Muscle layer of colon (tissue), 2 donors: ENCODE measurements at regions not wholly inside any gene's neighbourhood (a gene's known extent, or its start where the extent isn't known, plus 50 kb on each side); places are given as distances from the start of the nearest gene placed in this dataset.
"Not testable (repeated sequence)": the region's sequence is repeated elsewhere in the genome, so short reads cannot be mapped to it uniquely, and the experiment has no call there.

Experiments
- H3K27ac ChIP-seq: one replicate; pipeline ENCODE4 v1.7.0; 2013; ENCODE audit warnings: low read depth, mild to moderate bottlenecking, low read length, moderate library complexity
- H3K27me3 ChIP-seq, 2 donors: one replicate each; pipeline ENCODE4 v1.7.0; 2013; ENCODE audit warnings: low read length in 2 of 2, mild to moderate bottlenecking in 2 of 2; ENCODE audit not compliant: insufficient read depth in 2 of 2, control insufficient read depth in 1 of 2
- H3K36me3 ChIP-seq: one replicate; pipeline ENCODE4 v1.7.0; 2013; ENCODE audit warnings: mild to moderate bottlenecking, low read length; ENCODE audit not compliant: insufficient read depth
- H3K4me1 ChIP-seq: one replicate; pipeline ENCODE4 v1.7.0; 2013; ENCODE audit warnings: mild to moderate bottlenecking, low read length; ENCODE audit not compliant: insufficient read depth
- H3K4me3 ChIP-seq, 2 donors: one replicate each; pipeline ENCODE4 v1.7.0; 2013; ENCODE audit warnings: low read length in 2 of 2, low read depth in 1 of 2, mild to moderate bottlenecking in 1 of 2, moderate library complexity in 1 of 2
- H3K9ac ChIP-seq: one replicate; pipeline ENCODE4 v1.7.0; 2013; ENCODE audit warnings: low read length
- H3K9me3 ChIP-seq: one replicate; pipeline ENCODE4 v1.7.0; 2013; ENCODE audit warnings: mild to moderate bottlenecking, low read length
- donor health status: abdominal sarcoma.
- donor health status: Adenocarcinoma of cecum.

- Histone ChIP-seq H3K9ac (no peak overlapping the region), H3K36me3 (no peaks in the 10 kb centered on the region), H3K4me1 (peaks cover 9% of the 10 kb centered on the region), H3K27me3 (no peaks in the 10 kb centered on the region), H3K9me3 (no peaks in the 10 kb centered on the region), H3K27ac (no peak overlapping the region), H3K4me3 (no peak overlapping the region)
Observed at GRCh38 chr11:128148208-128148607, 439.1 kb downstream of the ETS1 start.

GRCh38 chr11:128146926-128147605 lies 440.3 kb downstream of the ETS1 start:
- H3K4me1 ChIP-seq, result peaks cover 9% of the 10 kb centered on the region
- no peak overlapping the region for H3K27ac ChIP-seq
- H3K9ac ChIP-seq, result no peak overlapping the region
- H3K9me3 ChIP-seq, result no peaks in the 10 kb centered on the region
- no peak overlapping the region for H3K4me3 ChIP-seq
- H3K36me3 ChIP-seq, result no peaks in the 10 kb centered on the region
- no peaks in the 10 kb centered on the region for H3K27me3 ChIP-seq

GRCh38 chr11:128140293-128140692 lies 447.1 kb downstream of the ETS1 start:
- not testable (repeated sequence) for H3K27me3 ChIP-seq, H3K4me1 ChIP-seq, H3K9me3 ChIP-seq, H3K4me3 ChIP-seq, H3K9ac ChIP-seq, H3K27ac ChIP-seq, H3K36me3 ChIP-seq

GRCh38 chr11:128135451-128135850 lies 451.9 kb downstream of the ETS1 start:
- Histone ChIP-seq H3K4me1 (no peaks in the 10 kb centered on the region), H3K27me3 (no peaks in the 10 kb centered on the region), H3K36me3 (no peaks in the 10 kb centered on the region), H3K9me3 (no peaks in the 10 kb centered on the region), H3K9ac (no peak overlapping the region), H3K4me3 (no peak overlapping the region), H3K27ac (no peak overlapping the region)

- Histone ChIP-seq H3K4me1 (no peaks in the 10 kb centered on the region), H3K27ac (no peak overlapping the region), H3K27me3 (no peaks in the 10 kb centered on the region), H3K4me3 (no peak overlapping the region), H3K36me3 (no peaks in the 10 kb centered on the region), H3K9me3 (no peaks in the 10 kb centered on the region), H3K9ac (no peak overlapping the region)
Observed at GRCh38 chr11:128133501-128133900, 453.9 kb downstream of the ETS1 start.

- H3K27ac ChIP-seq, result no peak overlapping the region
- no peak overlapping the region for H3K9ac ChIP-seq
- no peaks in the 10 kb centered on the region for H3K36me3 ChIP-seq
- H3K4me1 ChIP-seq, result no peaks in the 10 kb centered on the region
- no peaks in the 10 kb centered on the region for H3K27me3 ChIP-seq
- H3K9me3 ChIP-seq, result no peaks in the 10 kb centered on the region
- H3K4me3 ChIP-seq, result no peak overlapping the region
Observed at GRCh38 chr11:128130052-128130451, 457.3 kb downstream of the ETS1 start.

- Histone ChIP-seq H3K9ac (no peak overlapping the region), H3K36me3 (no peaks in the 10 kb centered on the region), H3K27ac (no peak overlapping the region), H3K27me3 (no peaks in the 10 kb centered on the region), H3K9me3 (no peaks in the 10 kb centered on the region), H3K4me1 (no peaks in the 10 kb centered on the region), H3K4me3 (no peak overlapping the region)
Observed at GRCh38 chr11:128125723-128126122, 461.6 kb downstream of the ETS1 start.

- peaks cover 8% of the 10 kb centered on the region for H3K4me1 ChIP-seq
- no peak overlapping the region for H3K27ac ChIP-seq
- no peaks in the 10 kb centered on the region for H3K9me3 ChIP-seq
- no peaks in the 10 kb centered on the region for H3K36me3 ChIP-seq
- H3K4me3 ChIP-seq, result no peak overlapping the region
- H3K9ac ChIP-seq, result no peak overlapping the region
- H3K27me3 ChIP-seq, result no peaks in the 10 kb centered on the region
Observed at GRCh38 chr11:128116885-128117284, 470.5 kb downstream of the ETS1 start.

GRCh38 chr11:128116447-128116846 lies 470.9 kb downstream of the ETS1 start:
- Histone ChIP-seq H3K9me3 (no peaks in the 10 kb centered on the region), H3K27me3 (no peaks in the 10 kb centered on the region), H3K36me3 (no peaks in the 10 kb centered on the region), H3K4me1 (peaks cover 8% of the 10 kb centered on the region), H3K9ac (no peak overlapping the region), H3K27ac (no peak overlapping the region), H3K4me3 (no peak overlapping the region)

- no peaks in the 10 kb centered on the region for H3K9me3 ChIP-seq
- H3K4me3 ChIP-seq, result no peak overlapping the region
- no peak overlapping the region for H3K9ac ChIP-seq
- no peaks in the 10 kb centered on the region for H3K27me3 ChIP-seq
- H3K27ac ChIP-seq, result no peak overlapping the region
- H3K36me3 ChIP-seq, result no peaks in the 10 kb centered on the region
- no peaks in the 10 kb centered on the region for H3K4me1 ChIP-seq
Observed at GRCh38 chr11:128105950-128106349, 481.4 kb downstream of the ETS1 start.

- Histone ChIP-seq H3K9me3 (no peaks in the 10 kb centered on the region), H3K9ac (no peak overlapping the region), H3K4me3 (no peak overlapping the region), H3K27me3 (no peaks in the 10 kb centered on the region), H3K27ac (no peak overlapping the region), H3K4me1 (no peaks in the 10 kb centered on the region), H3K36me3 (no peaks in the 10 kb centered on the region)
Observed at GRCh38 chr11:128105511-128105910, 481.8 kb downstream of the ETS1 start.

- H3K9me3 ChIP-seq, result no peaks in the 10 kb centered on the region
- no peaks in the 10 kb centered on the region for H3K4me1 ChIP-seq
- H3K27me3 ChIP-seq, result no peaks in the 10 kb centered on the region
Observed at GRCh38 chr11:128103278-128103873, 484.0 kb downstream of the ETS1 start.

More at GRCh38 chr11:128103278-128103873, 484.0 kb downstream of the ETS1 start:
- Histone ChIP-seq H3K27ac (no peak overlapping the region), H3K9ac (no peak overlapping the region), H3K4me3 (no peak overlapping the region), H3K36me3 (no peaks in the 10 kb centered on the region)
